A549 (cell line): ENCODE measurements at regions not wholly inside any gene's neighbourhood (a gene's known extent, or its start where the extent isn't known, plus 50 kb on each side); places are given as distances from the start of the nearest gene placed in this dataset.

ENCODE experiments used
- ATAC-seq, 2 experiments: fragments of 200-7000 bp in 1 of 2; fragments of >200 bp in 1 of 2; cut with Nextera tagmentation in 1 of 2; cut with Tn5 transposase in 1 of 2; 3 replicates each; pipeline versions ENCODE4 v1.8.0 to v1.9.1; 2018 to 2020; ENCODE audit warnings: mild to moderate bottlenecking in 1 of 2, moderate library complexity in 1 of 2
- CTCF ChIA-PET: fragments of 300-600 bp; sonication (Branson Sonifier 250); formaldehyde crosslinking; extraction: SDS; loops from one replicate; lab custom pipeline; 2021; ENCODE audit warnings: antibody characterized with exemption, inconsistent platforms; lab: Yijun Ruan, JAX
- POLR2A ChIA-PET: fragments of 350-600 bp; formaldehyde crosslinking; extraction: SDS; loops from one replicate; lab custom pipeline; 2021; ENCODE audit warnings: antibody characterized with exemption, inconsistent platforms; lab: Yijun Ruan, JAX
- DNase-seq, 2 experiments: peaks; one replicate each; pipeline versions ENCODE4 v3.0.0 to v3.0.0-alpha.2; 2011 to 2016; ENCODE audit warnings: low read depth in 1 of 2, low spot score in 1 of 2
- FAIRE-seq: peaks from 2 replicates; lab custom pipeline; 2011; peaks lifted over from hg19 to GRCh38; lab: Jason Lieb, UNC
- H3K27ac ChIP-seq, 2 experiments: fragments of >200 bp; sonication (Bioruptor Twin); formaldehyde crosslinking; 3 replicates each; pipeline ENCODE4 v1.5.1; 2016 to 2017
- H3K4me1 ChIP-seq: fragments of >200 bp; sonication (Bioruptor Twin); formaldehyde crosslinking; 3 replicates; pipeline ENCODE4 v1.6.1; 2016
- H3K4me2 ChIP-seq: fragments of >200 bp; sonication (Bioruptor Twin); formaldehyde crosslinking; 3 replicates; pipeline ENCODE4 v1.6.1; 2016
- H3K4me3 ChIP-seq: fragments of >200 bp; sonication (Bioruptor Twin); formaldehyde crosslinking; 3 replicates; pipeline ENCODE4 v1.5.1; 2016
- H3K9me3 ChIP-seq: fragments of >200 bp; sonication (Bioruptor Twin); formaldehyde crosslinking; 3 replicates; pipeline ENCODE4 v1.6.1; 2016
- CBX2 ChIP-seq: fragments of 200-600 bp; sonication (generic); IDR thresholded peaks from 2 replicates; pipeline ENCODE4 v1.6.1; 2016; ENCODE audit warnings: low read depth, mild to moderate bottlenecking, borderline replicate concordance
- CEBPB ChIP-seq, 2 experiments: fragments of >200 bp in 1 of 2; sonication (Bioruptor Twin) in 1 of 2; formaldehyde crosslinking in 1 of 2; IDR thresholded peaks; 2 replicates each; pipeline ENCODE4 v1.6.1; 2012 to 2016
- EP300 ChIP-seq, 2 experiments: fragments of >200 bp; sonication (Bioruptor Twin); formaldehyde crosslinking; IDR thresholded peaks; 2 replicates in 1 of 2; 3 replicates in 1 of 2; pipeline ENCODE4 v1.6.1; 2016 to 2017
- FOSB ChIP-seq: fragments of 250-450 bp; sonication (Bioruptor Pico); IDR thresholded peaks from 2 replicates; pipeline ENCODE4 v1.5.0; 2020; ENCODE audit warnings: mild to moderate bottlenecking, moderate library complexity
- HOXA7 ChIP-seq: fragments of 250-450 bp; sonication (Bioruptor Pico); IDR thresholded peaks from 2 replicates; pipeline ENCODE4 v1.5.0; 2020; ENCODE audit warnings: mild to moderate bottlenecking, moderate library complexity
- HOXB13 ChIP-seq: fragments of 250-450 bp; sonication (Bioruptor Pico); IDR thresholded peaks from 2 replicates; pipeline ENCODE4 v1.5.0; 2020; ENCODE audit warnings: low read depth, mild to moderate bottlenecking, moderate library complexity
- JUNB ChIP-seq: fragments of >200 bp; sonication (Bioruptor Twin); formaldehyde crosslinking; IDR thresholded peaks from 2 replicates; pipeline ENCODE4 v1.6.1; 2016
- MAFK ChIP-seq: fragments of 450-650 bp; IDR thresholded peaks from 2 replicates; pipeline ENCODE4 v1.6.1; 2014; ENCODE audit not compliant: partially characterized antibody
- NFE2L2 ChIP-seq: fragments of 150-350 bp; conservative IDR thresholded peaks from 2 replicates; pipeline ENCODE4 v1.6.1; 2014; ENCODE audit warnings: low read length
- NR3C1 ChIP-seq: fragments of >200 bp; sonication (Bioruptor Twin); formaldehyde crosslinking; IDR thresholded peaks from 3 replicates; pipeline ENCODE4 v1.6.1; 2017
- RAD21 ChIP-seq, 2 experiments: fragments of >200 bp in 1 of 2; sonication (Bioruptor Twin) in 1 of 2; formaldehyde crosslinking in 1 of 2; IDR thresholded peaks in 1 of 2; conservative IDR thresholded peaks in 1 of 2; 2 replicates in 1 of 2; 3 replicates in 1 of 2; pipeline ENCODE4 v1.6.1; 2012 to 2018; ENCODE audit warnings: inconsistent platforms in 1 of 2
- RARB ChIP-seq: fragments of 250-450 bp; sonication (Bioruptor Pico); IDR thresholded peaks from 2 replicates; pipeline ENCODE4 v1.8.0; 2021; ENCODE audit warnings: mild to moderate bottlenecking, moderate library complexity
- RNF2 ChIP-seq: fragments of 200-600 bp; sonication (generic); IDR thresholded peaks from 2 replicates; pipeline ENCODE4 v1.6.1; 2016; ENCODE audit warnings: low read depth, mild to moderate bottlenecking, antibody characterized with exemption, moderate library complexity, borderline replicate concordance
- WGBS: methylation state at CpG from one replicate; pipeline ENCODE4 v1.1.6; 2017; ENCODE audit errors: missing lambda C conversion rate; 5-methylcytosine and 5-hydroxymethylcytosine counted together
- TF ChIP-seq, protein P1 (sequence below): fragments of >200 bp; sonication (Bioruptor Twin); formaldehyde crosslinking; IDR thresholded peaks from 3 replicates; pipeline ENCODE4 v1.5.1; 2016
- TF ChIP-seq, protein P2 (sequence below): fragments of 250-450 bp; sonication (Bioruptor Pico); IDR thresholded peaks from 2 replicates; pipeline ENCODE4 v1.5.0; 2021; ENCODE audit warnings: mild to moderate bottlenecking, moderate library complexity, borderline replicate concordance
- TF ChIP-seq, protein P3 (sequence below): IDR thresholded peaks from 2 replicates; pipeline ENCODE4 v1.6.1; 2012; ENCODE audit warnings: low read depth, borderline replicate concordance
- TF ChIP-seq, protein P4 (sequence below): fragments of >200 bp; sonication (Bioruptor Twin); formaldehyde crosslinking; IDR thresholded peaks from 3 replicates; pipeline ENCODE4 v1.6.1; 2016
- TF ChIP-seq, protein P5 (sequence below): fragments of 150-350 bp; IDR thresholded peaks from 2 replicates; pipeline ENCODE4 v1.6.1; 2014; ENCODE audit warnings: low read depth, mild to moderate bottlenecking, low read length

DNA sequence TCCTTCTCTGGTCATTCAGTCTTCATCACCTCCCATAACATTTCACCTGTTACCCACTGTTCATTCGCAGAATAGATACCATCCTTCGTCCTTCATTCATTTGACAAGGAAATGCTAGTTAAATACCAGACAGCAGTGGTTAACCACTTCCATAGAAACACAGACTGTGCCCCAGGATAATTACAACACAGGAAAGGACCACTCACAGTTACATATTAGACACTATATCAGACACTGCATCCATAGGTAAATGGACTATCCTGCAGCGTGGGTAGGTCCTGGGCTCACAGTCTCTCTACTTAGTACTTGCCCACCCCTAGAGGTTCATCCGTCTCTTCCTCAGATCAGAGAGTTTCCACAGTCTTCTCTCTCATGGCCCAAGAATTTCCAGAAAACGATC, 1044.6 kb downstream of the VRK1 start:
- TF ChIP-seq FOSB (CRISPR knock-in tag) (no peak), EP300 (IDR thresholded peaks at IDR 0.05) (no peak), HOXB13 (no peak), CEBPB (IDR thresholded peaks at IDR 0.05) (no peak), JUNB (no peak), RARB (CRISPR knock-in tag) (no peak), CBX2 (no peak)
- TF ChIP-seq, protein P1, sequence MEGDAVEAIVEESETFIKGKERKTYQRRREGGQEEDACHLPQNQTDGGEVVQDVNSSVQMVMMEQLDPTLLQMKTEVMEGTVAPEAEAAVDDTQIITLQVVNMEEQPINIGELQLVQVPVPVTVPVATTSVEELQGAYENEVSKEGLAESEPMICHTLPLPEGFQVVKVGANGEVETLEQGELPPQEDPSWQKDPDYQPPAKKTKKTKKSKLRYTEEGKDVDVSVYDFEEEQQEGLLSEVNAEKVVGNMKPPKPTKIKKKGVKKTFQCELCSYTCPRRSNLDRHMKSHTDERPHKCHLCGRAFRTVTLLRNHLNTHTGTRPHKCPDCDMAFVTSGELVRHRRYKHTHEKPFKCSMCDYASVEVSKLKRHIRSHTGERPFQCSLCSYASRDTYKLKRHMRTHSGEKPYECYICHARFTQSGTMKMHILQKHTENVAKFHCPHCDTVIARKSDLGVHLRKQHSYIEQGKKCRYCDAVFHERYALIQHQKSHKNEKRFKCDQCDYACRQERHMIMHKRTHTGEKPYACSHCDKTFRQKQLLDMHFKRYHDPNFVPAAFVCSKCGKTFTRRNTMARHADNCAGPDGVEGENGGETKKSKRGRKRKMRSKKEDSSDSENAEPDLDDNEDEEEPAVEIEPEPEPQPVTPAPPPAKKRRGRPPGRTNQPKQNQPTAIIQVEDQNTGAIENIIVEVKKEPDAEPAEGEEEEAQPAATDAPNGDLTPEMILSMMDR: no peak
- TF ChIP-seq, protein P2, sequence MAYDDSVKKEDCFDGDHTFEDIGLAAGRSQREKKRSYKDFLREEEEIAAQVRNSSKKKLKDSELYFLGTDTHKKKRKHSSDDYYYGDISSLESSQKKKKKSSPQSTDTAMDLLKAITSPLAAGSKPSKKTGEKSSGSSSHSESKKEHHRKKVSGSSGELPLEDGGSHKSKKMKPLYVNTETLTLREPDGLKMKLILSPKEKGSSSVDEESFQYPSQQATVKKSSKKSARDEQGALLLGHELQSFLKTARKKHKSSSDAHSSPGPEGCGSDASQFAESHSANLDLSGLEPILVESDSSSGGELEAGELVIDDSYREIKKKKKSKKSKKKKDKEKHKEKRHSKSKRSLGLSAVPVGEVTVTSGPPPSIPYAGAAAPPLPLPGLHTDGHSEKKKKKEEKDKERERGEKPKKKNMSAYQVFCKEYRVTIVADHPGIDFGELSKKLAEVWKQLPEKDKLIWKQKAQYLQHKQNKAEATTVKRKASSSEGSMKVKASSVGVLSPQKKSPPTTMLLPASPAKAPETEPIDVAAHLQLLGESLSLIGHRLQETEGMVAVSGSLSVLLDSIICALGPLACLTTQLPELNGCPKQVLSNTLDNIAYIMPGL (CRISPR knock-in tag): no peak
- TF ChIP-seq, protein P3, sequence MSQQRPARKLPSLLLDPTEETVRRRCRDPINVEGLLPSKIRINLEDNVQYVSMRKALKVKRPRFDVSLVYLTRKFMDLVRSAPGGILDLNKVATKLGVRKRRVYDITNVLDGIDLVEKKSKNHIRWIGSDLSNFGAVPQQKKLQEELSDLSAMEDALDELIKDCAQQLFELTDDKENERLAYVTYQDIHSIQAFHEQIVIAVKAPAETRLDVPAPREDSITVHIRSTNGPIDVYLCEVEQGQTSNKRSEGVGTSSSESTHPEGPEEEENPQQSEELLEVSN: no peak
- TF ChIP-seq, protein P4, sequence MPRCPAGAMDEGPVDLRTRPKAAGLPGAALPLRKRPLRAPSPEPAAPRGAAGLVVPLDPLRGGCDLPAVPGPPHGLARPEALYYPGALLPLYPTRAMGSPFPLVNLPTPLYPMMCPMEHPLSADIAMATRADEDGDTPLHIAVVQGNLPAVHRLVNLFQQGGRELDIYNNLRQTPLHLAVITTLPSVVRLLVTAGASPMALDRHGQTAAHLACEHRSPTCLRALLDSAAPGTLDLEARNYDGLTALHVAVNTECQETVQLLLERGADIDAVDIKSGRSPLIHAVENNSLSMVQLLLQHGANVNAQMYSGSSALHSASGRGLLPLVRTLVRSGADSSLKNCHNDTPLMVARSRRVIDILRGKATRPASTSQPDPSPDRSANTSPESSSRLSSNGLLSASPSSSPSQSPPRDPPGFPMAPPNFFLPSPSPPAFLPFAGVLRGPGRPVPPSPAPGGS: no peak
- ChIA-PET POLR2A (no interaction called here), CTCF (interaction anchor here (0.6 kb wide), 1 partner anchor 919 kb away, joined by 4 read pairs; no protein-coding TSS in a partner anchor)
- Histone ChIP-seq H3K9me3 (no peaks in the 10 kb centered on the region), H3K4me3 (no peak overlapping the region), H3K4me2 (no peak overlapping the region), H3K4me1 (no peaks in the 10 kb centered on the region), H3K27ac (no peak overlapping the region)
- ATAC-seq (no peak), DNase-seq (no peak), FAIRE-seq (no peak)
- under 1% methylated on average over 5 of the region's 5 CpGs for WGBS

DNA sequence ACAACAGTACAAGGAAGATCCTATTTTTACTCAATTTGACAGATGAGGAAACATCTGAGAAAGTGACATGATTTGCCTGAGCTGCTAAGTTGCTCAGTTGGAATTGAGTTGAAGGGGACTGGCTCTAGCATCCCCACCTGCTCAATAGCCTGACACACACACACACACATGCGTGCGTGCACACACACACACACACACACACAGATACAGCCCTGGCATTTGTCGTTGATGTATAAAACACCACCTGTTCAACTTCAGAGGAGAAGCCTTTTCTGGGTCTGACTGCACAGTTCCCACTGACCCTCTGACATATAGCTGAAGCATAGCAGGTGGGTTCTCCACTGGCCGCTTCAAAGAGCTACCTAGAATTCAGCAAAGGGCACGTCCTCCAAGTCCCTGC, 1045.9 kb downstream of the VRK1 start:
- no peak for TF ChIP-seq RAD21 (conservative IDR thresholded peaks at IDR 0.05 in 1 of 2, IDR thresholded peaks at IDR 0.05 in 1 of 2)
- TF ChIP-seq, protein P5, sequence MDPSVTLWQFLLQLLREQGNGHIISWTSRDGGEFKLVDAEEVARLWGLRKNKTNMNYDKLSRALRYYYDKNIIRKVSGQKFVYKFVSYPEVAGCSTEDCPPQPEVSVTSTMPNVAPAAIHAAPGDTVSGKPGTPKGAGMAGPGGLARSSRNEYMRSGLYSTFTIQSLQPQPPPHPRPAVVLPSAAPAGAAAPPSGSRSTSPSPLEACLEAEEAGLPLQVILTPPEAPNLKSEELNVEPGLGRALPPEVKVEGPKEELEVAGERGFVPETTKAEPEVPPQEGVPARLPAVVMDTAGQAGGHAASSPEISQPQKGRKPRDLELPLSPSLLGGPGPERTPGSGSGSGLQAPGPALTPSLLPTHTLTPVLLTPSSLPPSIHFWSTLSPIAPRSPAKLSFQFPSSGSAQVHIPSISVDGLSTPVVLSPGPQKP: no peak
- no peak for TF ChIP-seq CBX2
- TF ChIP-seq HOXA7 (CRISPR knock-in tag): no peak
- no peak for TF ChIP-seq NFE2L2
- TF ChIP-seq RNF2: no peak
- no peak for TF ChIP-seq MAFK
- TF ChIP-seq NR3C1: no peak
- 0% methylated on average over 3 of the region's 5 CpGs for WGBS
- H3K4me1 ChIP-seq: no peaks in the 10 kb centered on the region
- no peak overlapping the region for H3K4me3 ChIP-seq
- H3K27ac ChIP-seq: no peak overlapping the region
- FAIRE-seq: no peak
- DNase-seq: no peak
- POLR2A ChIA-PET: no interaction called here
- no peaks in the 10 kb centered on the region for H3K9me3 ChIP-seq
- no peak for ATAC-seq
- H3K4me2 ChIP-seq: no peak overlapping the region
- CTCF ChIA-PET: no interaction called here
